HG03432 (cell line): ENCODE measurements at regions not wholly inside any gene's neighbourhood (a gene's known extent, or its start where the extent isn't known, plus 50 kb on each side); places are given as distances from the start of the nearest gene placed in this dataset.

ENCODE experiments used
- ATAC-seq: cut with Tn5 transposase; IDR thresholded peaks from one replicate; pipeline ENCODE4 v1.9.1; 2021; ENCODE audit warnings: mild to moderate bottlenecking, moderate library complexity; ENCODE audit not compliant: unreplicated experiment

- ATAC-seq = peak; percentile 46
Measured at GRCh38 chr3:99542767-99543518, 95.5 kb upstream of the COL8A1 start.

DNA sequence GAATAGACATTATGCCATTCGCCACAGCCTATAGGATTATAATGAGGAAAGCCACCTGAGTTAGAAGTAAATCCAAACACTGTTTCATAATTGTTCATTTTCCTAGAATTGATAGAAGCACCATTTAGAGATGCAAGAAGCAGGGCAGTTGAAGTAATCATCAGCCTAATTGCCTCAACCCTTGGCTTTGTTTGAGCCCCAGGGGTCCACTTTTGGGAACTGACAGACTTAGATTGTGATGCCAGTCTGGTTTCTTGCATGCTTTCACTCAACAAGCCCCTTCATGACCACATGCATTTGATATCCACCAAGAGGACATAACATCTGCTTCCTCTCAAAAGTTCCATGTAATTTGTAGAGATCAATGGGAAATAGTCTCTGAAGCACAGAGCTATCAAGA is 97.2 kb upstream of the COL8A1 start:
- no peak for ATAC-seq

GRCh38 chr3:99537416-99537815 is 101.0 kb upstream of the COL8A1 start:
- no peak for ATAC-seq

GRCh38 chr3:99536555-99537314 is 101.7 kb upstream of the COL8A1 start:
- ATAC-seq = no peak

- ATAC-seq = peak; percentile 74
Measured at GRCh38 chr3:99534951-99535704, 103.3 kb upstream of the COL8A1 start.

- peak; percentile 43 for ATAC-seq
Measured at GRCh38 chr3:99532246-99532645, 106.1 kb upstream of the COL8A1 start.

DNA sequence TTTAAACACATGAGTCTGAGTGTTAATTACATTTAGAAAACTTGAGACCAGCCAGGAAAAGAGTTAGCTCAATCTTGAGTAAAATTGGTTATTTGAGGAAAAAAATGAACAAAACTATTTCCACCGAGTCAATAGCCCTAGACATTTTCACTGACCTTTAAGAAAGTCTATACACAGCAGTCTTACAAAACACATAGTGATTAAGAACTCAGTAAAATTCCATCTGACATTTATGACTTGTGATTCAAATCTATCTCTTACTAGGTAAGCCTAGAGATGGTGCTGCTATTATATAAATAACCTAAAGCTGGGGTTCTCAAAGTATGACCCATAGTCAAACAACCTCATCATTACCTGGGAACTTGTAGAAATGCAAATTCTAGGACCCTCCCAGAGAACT is 109.1 kb upstream of the COL8A1 start:
- ATAC-seq = no peak

DNA sequence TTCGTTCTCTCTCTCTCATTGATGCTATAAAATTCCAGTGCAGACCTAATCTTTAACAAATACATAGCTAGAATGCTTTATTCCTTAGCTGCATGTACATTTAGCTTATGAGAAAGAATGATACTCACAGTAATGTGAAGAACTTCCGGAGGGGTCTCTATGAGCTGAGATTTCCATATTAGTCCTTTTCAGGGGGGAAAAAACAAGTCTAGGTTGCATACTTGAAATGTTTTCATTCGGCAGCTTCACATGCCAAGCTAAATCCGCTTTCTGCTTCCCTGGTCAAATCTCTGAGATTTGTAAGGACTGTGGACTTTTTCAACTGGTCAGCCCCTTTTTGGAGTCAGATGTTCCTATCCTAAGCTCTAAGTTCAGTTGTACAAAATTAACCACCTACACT is 111.5 kb upstream of the COL8A1 start:
- no peak for ATAC-seq

GRCh38 chr3:99524559-99524958 is 113.8 kb upstream of the COL8A1 start:
- no peak for ATAC-seq

DNA sequence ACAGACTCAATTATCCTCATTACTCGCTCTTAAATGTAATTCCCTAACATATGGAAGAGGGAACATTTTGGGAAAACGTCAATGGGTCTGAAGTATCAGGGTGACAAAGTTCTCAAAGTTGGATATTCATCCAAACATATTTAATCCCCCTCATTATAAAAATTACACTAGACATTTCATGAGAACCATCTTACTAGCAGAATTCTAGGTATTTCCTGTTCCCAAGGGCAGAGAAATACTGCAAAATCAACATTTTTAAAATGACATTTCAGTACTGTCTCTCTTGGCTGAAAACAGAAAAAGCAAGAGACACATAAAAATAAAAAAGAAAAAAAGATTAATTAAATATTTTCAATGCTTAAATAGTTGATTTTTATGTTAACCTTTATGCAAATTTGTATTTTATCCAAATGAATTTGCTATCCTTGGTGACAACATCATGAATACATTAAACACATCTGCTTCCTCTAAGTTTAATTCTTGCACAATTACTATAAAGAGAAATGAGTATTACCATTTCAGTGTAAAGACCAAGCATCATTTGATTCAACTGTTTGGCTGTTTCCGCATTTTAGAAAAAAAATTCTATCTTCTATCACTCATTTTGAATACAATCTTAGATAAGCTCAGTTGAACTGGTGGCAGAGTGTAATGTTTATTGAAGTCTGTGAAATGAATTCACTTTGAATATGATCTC is 114.8 kb upstream of the COL8A1 start:
- ATAC-seq = no peak

DNA sequence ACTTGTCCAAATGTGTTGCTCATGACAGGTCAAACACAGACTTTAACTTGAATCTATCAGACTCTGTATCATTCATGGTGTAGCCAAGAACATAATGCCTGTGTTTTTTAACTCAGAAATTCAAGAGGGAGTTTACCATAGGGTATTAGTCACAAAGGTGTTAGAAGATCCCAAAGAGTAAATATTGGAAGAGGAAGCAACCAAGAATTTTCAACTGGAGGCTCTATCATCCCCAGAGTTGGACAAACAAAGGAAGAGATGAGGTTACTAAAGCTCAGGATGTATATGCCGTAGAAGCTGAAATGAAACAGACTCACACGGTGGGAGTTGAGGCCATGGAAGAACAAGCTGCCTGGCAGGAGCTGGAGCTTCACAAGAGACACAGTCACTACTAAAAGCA is 116.2 kb upstream of the COL8A1 start:
- ATAC-seq = no peak

- ATAC-seq = no peak
Measured at GRCh38 chr3:99521551-99521950, 116.8 kb upstream of the COL8A1 start.

- ATAC-seq = no peak
Measured at GRCh38 chr3:99520513-99520912, 117.9 kb upstream of the COL8A1 start.

GRCh38 chr3:99516936-99517335 is 121.5 kb upstream of the COL8A1 start:
- ATAC-seq = no peak

DNA sequence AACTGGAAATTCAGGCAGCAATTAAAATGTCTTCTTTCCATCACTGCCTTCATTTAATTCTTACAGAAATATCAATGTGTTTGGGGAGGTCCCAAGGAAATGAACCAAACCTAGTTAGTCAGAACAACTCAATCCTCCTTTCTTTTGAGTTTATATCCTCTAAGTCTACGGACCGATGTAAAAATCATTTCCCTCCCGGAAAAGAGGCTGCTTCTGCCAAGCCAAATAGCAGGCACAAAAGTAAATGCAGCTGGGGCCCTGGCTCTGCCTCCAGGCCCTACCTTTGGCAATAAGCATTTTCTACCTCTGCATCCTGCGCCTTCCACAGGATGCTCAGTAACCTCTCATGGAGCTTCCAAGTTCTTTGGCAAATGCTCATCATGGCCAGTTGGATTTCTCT is 122.5 kb upstream of the COL8A1 start:
- ATAC-seq = no peak

GRCh38 chr3:99509224-99509623 is 129.2 kb upstream of the COL8A1 start:
- no peak for ATAC-seq

GRCh38 chr3:99508191-99508590 is 130.2 kb upstream of the COL8A1 start:
- no peak for ATAC-seq

- ATAC-seq = peak; percentile 99
Measured at GRCh38 chr3:99505646-99506269, 132.6 kb upstream of the COL8A1 start.

- peak; percentile 38 for ATAC-seq
Measured at GRCh38 chr3:99505200-99505599, 133.2 kb upstream of the COL8A1 start.

GRCh38 chr3:99504258-99504657 is 134.1 kb upstream of the COL8A1 start:
- no peak for ATAC-seq

- ATAC-seq = no peak
Measured at GRCh38 chr3:99503350-99503749, 135.0 kb upstream of the COL8A1 start.
